HEK293 (cell line): ENCODE measurements at regions not wholly inside any gene's neighbourhood (a gene's known extent, or its start where the extent isn't known, plus 50 kb on each side); places are given as distances from the start of the nearest gene placed in this dataset.

Experiments used
- CTCF ChIA-PET: fragments of 350-600 bp; formaldehyde crosslinking; extraction: SDS; loops from one replicate; lab custom pipeline; 2021; ENCODE audit warnings: antibody characterized with exemption; lab: Yijun Ruan, JAX
- POLR2A ChIA-PET: fragments of 300-600 bp; formaldehyde crosslinking; extraction: SDS; loops from one replicate; lab custom pipeline; 2020; ENCODE audit warnings: antibody characterized with exemption, inconsistent platforms; lab: Yijun Ruan, JAX
- H3K27ac ChIP-seq: fragments of 200-500 bp; sonication (Bioruptor generic); 2 replicates; pipeline ENCODE4 v1.5.1; 2014; ENCODE audit warnings: low read depth, low read length, control low read depth, inconsistent platforms; ENCODE audit errors: extremely low read depth
- H3K36me3 ChIP-seq, 2 experiments: fragments of 200-500 bp in 1 of 2; sonication (Bioruptor generic) in 1 of 2; 1 replicate in 1 of 2; 2 replicates in 1 of 2; pipeline ENCODE4 v1.5.1; 2014 to 2017; ENCODE audit warnings: inconsistent platforms in 2 of 2, low read length in 2 of 2; ENCODE audit not compliant: control insufficient read depth in 2 of 2, insufficient read depth in 1 of 2
- H3K4me1 ChIP-seq: fragments of 200-500 bp; sonication (Bioruptor generic); 2 replicates; pipeline ENCODE4 v1.5.1; 2014; ENCODE audit warnings: mild to moderate bottlenecking, low read length, inconsistent platforms; ENCODE audit not compliant: control insufficient read depth, insufficient read depth
- H3K4me3 ChIP-seq: 2 replicates; pipeline ENCODE4 v1.5.1; 2011; ENCODE audit warnings: low read depth, mild to moderate bottlenecking, control low read depth, low read length, moderate library complexity
- H3K9me3 ChIP-seq: fragments of 200-500 bp; sonication (Bioruptor generic); 2 replicates; pipeline ENCODE4 v1.5.1; 2014; ENCODE audit warnings: low read depth, low read length, inconsistent platforms; ENCODE audit not compliant: control insufficient read depth, insufficient read depth
- GFI1B ChIP-seq: fragments of 450-650 bp; formaldehyde crosslinking; IDR thresholded peaks from 2 replicates; pipeline ENCODE4 v1.5.1; 2016; ENCODE audit warnings: missing biosample characterization, missing genetic modification characterization
- KLF8 ChIP-seq: fragments of 450-650 bp; formaldehyde crosslinking; IDR thresholded peaks from 2 replicates; pipeline ENCODE4 v1.5.1; 2016; ENCODE audit warnings: missing biosample characterization, missing genetic modification characterization
- PRDM4 ChIP-seq: fragments of 450-650 bp; formaldehyde crosslinking; IDR thresholded peaks from 2 replicates; pipeline ENCODE4 v1.5.1; 2017; ENCODE audit warnings: missing biosample characterization, missing genetic modification characterization
- SETDB1 ChIP-seq: IDR thresholded peaks from one replicate; pipeline ENCODE4 v1.6.1; 2017; ENCODE audit warnings: mild to moderate bottlenecking, low read length, moderate library complexity, mixed read lengths; ENCODE audit not compliant: insufficient read length
- ZBTB8A ChIP-seq: fragments of 450-650 bp; formaldehyde crosslinking; IDR thresholded peaks from 2 replicates; pipeline ENCODE4 v1.5.1; 2016; ENCODE audit warnings: missing biosample characterization, missing genetic modification characterization
- ZFP3 ChIP-seq: fragments of 450-650 bp; formaldehyde crosslinking; IDR thresholded peaks from 2 replicates; pipeline ENCODE4 v1.5.1; 2016; ENCODE audit warnings: low read depth, missing biosample characterization, missing genetic modification characterization
- ZNF133 ChIP-seq: fragments of 450-650 bp; formaldehyde crosslinking; IDR thresholded peaks from 2 replicates; pipeline ENCODE4 v1.5.1; 2016; ENCODE audit warnings: missing biosample characterization, missing genetic modification characterization
- ZNF138 ChIP-seq: fragments of 450-650 bp; formaldehyde crosslinking; IDR thresholded peaks from 2 replicates; pipeline ENCODE4 v1.5.1; 2016; ENCODE audit warnings: missing biosample characterization, missing genetic modification characterization, borderline replicate concordance
- ZNF146 ChIP-seq: fragments of 450-650 bp; formaldehyde crosslinking; IDR thresholded peaks from 2 replicates; pipeline ENCODE4 v1.5.1; 2016; ENCODE audit warnings: missing biosample characterization, missing genetic modification characterization
- ZNF16 ChIP-seq: fragments of 450-650 bp; formaldehyde crosslinking; IDR thresholded peaks from 2 replicates; pipeline ENCODE4 v1.5.1; 2016; ENCODE audit warnings: low read depth, missing biosample characterization, missing genetic modification characterization
- ZNF211 ChIP-seq: fragments of 450-650 bp; formaldehyde crosslinking; IDR thresholded peaks from 2 replicates; pipeline ENCODE4 v1.5.1; 2016; ENCODE audit warnings: low read depth, missing biosample characterization, missing genetic modification characterization
- ZNF214 ChIP-seq: fragments of 450-650 bp; formaldehyde crosslinking; IDR thresholded peaks from 2 replicates; pipeline ENCODE4 v1.5.1; 2017; ENCODE audit warnings: missing biosample characterization, mild to moderate bottlenecking, missing genetic modification characterization, borderline replicate concordance
- ZNF529 ChIP-seq: fragments of 450-650 bp; formaldehyde crosslinking; IDR thresholded peaks from 2 replicates; pipeline ENCODE4 v1.5.1; 2017; ENCODE audit warnings: missing genetic modification characterization, missing biosample characterization; ENCODE audit not compliant: insufficient replicate concordance
- ZNF610 ChIP-seq: fragments of 450-650 bp; formaldehyde crosslinking; IDR thresholded peaks from 2 replicates; pipeline ENCODE4 v1.5.1; 2016; ENCODE audit warnings: missing biosample characterization, missing genetic modification characterization, borderline replicate concordance
- ZNF629 ChIP-seq: fragments of 450-650 bp; formaldehyde crosslinking; IDR thresholded peaks from 2 replicates; pipeline ENCODE4 v1.5.1; 2017; ENCODE audit warnings: missing biosample characterization, missing genetic modification characterization
- ZNF677 ChIP-seq: fragments of 450-650 bp; IDR thresholded peaks from 2 replicates; pipeline ENCODE4 v1.5.0; 2018; ENCODE audit warnings: missing biosample characterization, mild to moderate bottlenecking, missing genetic modification characterization, moderate library complexity
- ZNF747 ChIP-seq: fragments of 450-650 bp; formaldehyde crosslinking; IDR thresholded peaks from 2 replicates; pipeline ENCODE4 v1.5.1; 2016; ENCODE audit warnings: missing biosample characterization, missing genetic modification characterization
- ZNF768 ChIP-seq: fragments of 450-650 bp; formaldehyde crosslinking; IDR thresholded peaks from 2 replicates; pipeline ENCODE4 v1.5.1; 2018; ENCODE audit warnings: missing biosample characterization, mild to moderate bottlenecking, missing genetic modification characterization
- ZNF776 ChIP-seq: fragments of 450-650 bp; formaldehyde crosslinking; IDR thresholded peaks from 2 replicates; pipeline ENCODE4 v1.5.0; 2017; ENCODE audit warnings: missing biosample characterization, missing genetic modification characterization, borderline replicate concordance
- ZNF785 ChIP-seq: fragments of 450-650 bp; formaldehyde crosslinking; IDR thresholded peaks from 2 replicates; pipeline ENCODE4 v1.5.1; 2016; ENCODE audit warnings: missing biosample characterization, missing genetic modification characterization
- ZSCAN30 ChIP-seq: fragments of 450-650 bp; IDR thresholded peaks from 2 replicates; pipeline ENCODE4 v1.5.1; 2018; ENCODE audit warnings: missing biosample characterization, mild to moderate bottlenecking, missing genetic modification characterization, moderate library complexity
- ZXDB ChIP-seq: fragments of 450-650 bp; formaldehyde crosslinking; IDR thresholded peaks from 2 replicates; pipeline ENCODE4 v1.5.1; 2016; ENCODE audit warnings: missing biosample characterization, missing genetic modification characterization
- TF ChIP-seq, protein P1 (sequence below): fragments of 450-650 bp; formaldehyde crosslinking; IDR thresholded peaks from 2 replicates; pipeline ENCODE4 v1.5.1; 2017; ENCODE audit warnings: missing biosample characterization, missing genetic modification characterization
- TF ChIP-seq, protein P2 (sequence below): fragments of 450-650 bp; formaldehyde crosslinking; IDR thresholded peaks from 2 replicates; pipeline ENCODE4 v1.5.1; 2017; ENCODE audit warnings: missing biosample characterization, mild to moderate bottlenecking, missing genetic modification characterization, moderate library complexity

DNA sequence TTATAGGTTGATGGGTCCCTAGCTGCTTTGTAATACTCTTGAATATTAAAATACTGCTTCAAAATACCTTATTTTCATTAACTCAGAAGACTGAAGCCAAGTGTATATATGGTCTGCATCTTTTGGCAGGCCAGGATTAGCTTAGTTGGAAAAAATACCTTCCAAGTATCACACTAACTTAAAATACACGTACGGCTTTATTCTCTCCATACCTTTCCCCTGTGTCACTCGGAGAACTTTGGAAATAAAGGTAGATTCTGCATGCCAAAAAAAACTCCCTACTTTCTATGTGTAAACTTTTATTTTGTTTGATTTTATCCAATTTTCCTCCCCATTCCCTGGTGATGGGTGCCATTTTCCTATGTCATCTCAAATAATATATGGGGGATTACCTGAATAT, 422.3 kb upstream of the MDFIC2 start (continued):
- TF ChIP-seq ZNF610 (tag by site-specific recombination), result no peak
- no peak for TF ChIP-seq ZNF138 (tag by site-specific recombination)
- no peak for TF ChIP-seq ZXDB (tag by site-specific recombination)
- no peak for TF ChIP-seq PRDM4 (tag by site-specific recombination)
- no peak for TF ChIP-seq KLF8 (tag by site-specific recombination)
- no peak for TF ChIP-seq ZFP3 (tag by site-specific recombination)

- CTCF ChIA-PET, result no interaction called here
- no peaks in the 10 kb centered on the region for H3K36me3 ChIP-seq
Observed at GRCh38 chr3:70731046-70731445, 418.6 kb upstream of the MDFIC2 start.

GRCh38 chr3:70729845-70730244, 417.4 kb upstream of the MDFIC2 start:
- ChIA-PET POLR2A (no interaction called here), CTCF (no interaction called here)
- TF ChIP-seq ZNF529, result no peak
- no peak for TF ChIP-seq ZNF146
- no peak for TF ChIP-seq GFI1B
- no peak for TF ChIP-seq ZSCAN30
- TF ChIP-seq ZNF629, result no peak
- no peak for TF ChIP-seq ZNF211
- TF ChIP-seq, protein P1, sequence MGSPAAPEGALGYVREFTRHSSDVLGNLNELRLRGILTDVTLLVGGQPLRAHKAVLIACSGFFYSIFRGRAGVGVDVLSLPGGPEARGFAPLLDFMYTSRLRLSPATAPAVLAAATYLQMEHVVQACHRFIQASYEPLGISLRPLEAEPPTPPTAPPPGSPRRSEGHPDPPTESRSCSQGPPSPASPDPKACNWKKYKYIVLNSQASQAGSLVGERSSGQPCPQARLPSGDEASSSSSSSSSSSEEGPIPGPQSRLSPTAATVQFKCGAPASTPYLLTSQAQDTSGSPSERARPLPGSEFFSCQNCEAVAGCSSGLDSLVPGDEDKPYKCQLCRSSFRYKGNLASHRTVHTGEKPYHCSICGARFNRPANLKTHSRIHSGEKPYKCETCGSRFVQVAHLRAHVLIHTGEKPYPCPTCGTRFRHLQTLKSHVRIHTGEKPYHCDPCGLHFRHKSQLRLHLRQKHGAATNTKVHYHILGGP (tag by site-specific recombination), result no peak
- TF ChIP-seq ZBTB8A (tag by site-specific recombination), result no peak
- TF ChIP-seq ZNF785 (tag by site-specific recombination), result no peak
- no peak for TF ChIP-seq ZNF768
- no peak for TF ChIP-seq ZNF16
- TF ChIP-seq SETDB1, result no peak
- TF ChIP-seq ZNF677 (tag by site-specific recombination), result no peak
- no peak for TF ChIP-seq ZNF747 (tag by site-specific recombination)
- TF ChIP-seq ZNF133 (tag by site-specific recombination), result no peak
- no peak for TF ChIP-seq ZNF214 (tag by site-specific recombination)
- no peak for TF ChIP-seq ZNF776 (tag by site-specific recombination)
- Histone ChIP-seq H3K9me3 (no peaks in the 10 kb centered on the region), H3K4me3 (no peak overlapping the region), H3K4me1 (no peaks in the 10 kb centered on the region), H3K27ac (no peak overlapping the region), H3K36me3 (no peaks in the 10 kb centered on the region)

More at GRCh38 chr3:70731046-70731445, 418.6 kb upstream of the MDFIC2 start:
- Histone ChIP-seq H3K27ac (no peak overlapping the region), H3K9me3 (no peaks in the 10 kb centered on the region), H3K4me1 (no peaks in the 10 kb centered on the region), H3K4me3 (no peak overlapping the region)
- POLR2A ChIA-PET, result no interaction called here
- TF ChIP-seq, protein P2, sequence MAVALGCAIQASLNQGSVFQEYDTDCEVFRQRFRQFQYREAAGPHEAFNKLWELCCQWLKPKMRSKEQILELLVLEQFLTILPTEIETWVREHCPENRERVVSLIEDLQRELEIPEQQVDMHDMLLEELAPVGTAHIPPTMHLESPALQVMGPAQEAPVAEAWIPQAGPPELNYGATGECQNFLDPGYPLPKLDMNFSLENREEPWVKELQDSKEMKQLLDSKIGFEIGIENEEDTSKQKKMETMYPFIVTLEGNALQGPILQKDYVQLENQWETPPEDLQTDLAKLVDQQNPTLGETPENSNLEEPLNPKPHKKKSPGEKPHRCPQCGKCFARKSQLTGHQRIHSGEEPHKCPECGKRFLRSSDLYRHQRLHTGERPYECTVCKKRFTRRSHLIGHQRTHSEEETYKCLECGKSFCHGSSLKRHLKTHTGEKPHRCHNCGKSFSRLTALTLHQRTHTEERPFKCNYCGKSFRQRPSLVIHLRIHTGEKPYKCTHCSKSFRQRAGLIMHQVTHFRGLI, result no peak
